ENCODE measurements at regions not wholly inside any gene's neighbourhood (a gene's known extent, or its start where the extent isn't known, plus 50 kb on each side); places are given as distances from the start of the nearest gene placed in this dataset.
A peak's percentile ranks its signal among the peaks of the same experiment; 100 is the strongest.

GRCh38 chr2:204264085-204264553 is 281.2 kb upstream of the PARD3B start:
- Histone ChIP-seq H3K9me3 (ENCODE audit: control insufficient read depth, low read length) (no peaks in the 10 kb centered on the region), H2BK12ac (ENCODE audit: low read length in 2 of 2) (no peak overlapping the region), H3K18ac (ENCODE audit: low read depth in 1 of 2, low read length in 2 of 2) (no peak overlapping the region), H4K91ac (ENCODE audit: low read length) (no peak overlapping the region), H4K8ac (ENCODE audit: low read length) (no peak overlapping the region), H2AK5ac (ENCODE audit: low read length, severe bottlenecking) (no peak overlapping the region), H2BK15ac (ENCODE audit: low read depth, poor library complexity, severe bottlenecking) (no peak overlapping the region), H3K4me2 (ENCODE audit: low read length, poor library complexity, severe bottlenecking) (peak overlapping the region; percentile 25), H3K27me3 (ENCODE audit: control insufficient read depth in 1 of 2, insufficient read depth in 1 of 2, low read length in 2 of 2) (peaks cover 0 to 30% of the 10 kb centered on the region in 2 experiments), H3K36me3 (ENCODE audit: control insufficient read depth in 1 of 2, insufficient read depth in 2 of 2, low read depth in 1 of 2, low read length in 2 of 2) (no peaks in the 10 kb centered on the region), H3K14ac (ENCODE audit: low read length in 2 of 2) (no peak overlapping the region), H3K4me3 (ENCODE audit: insufficient read depth in 1 of 2, low read depth in 1 of 2, low read length in 2 of 2) (no peak overlapping the region), H2BK120ac (ENCODE audit: low read depth, low read length) (no peak overlapping the region), H2BK5ac (ENCODE audit: low read depth, low read length, poor library complexity, severe bottlenecking) (no peak overlapping the region), H3K9ac (ENCODE audit: low read length) (no peak overlapping the region), H3K4me1 (ENCODE audit: control insufficient read depth, insufficient read depth, low read depth, low read length) (peaks cover 4% of the 10 kb centered on the region), H3K4ac (ENCODE audit: low read depth in 1 of 2, low read length in 2 of 2) (no peak overlapping the region), H3K23ac (ENCODE audit: low read length in 2 of 2) (no peak overlapping the region), H3K27ac (ENCODE audit: low read length, poor library complexity, severe bottlenecking) (no peak overlapping the region), H3K79me1 (replicated peaks; ENCODE audit: low read length, poor library complexity, severe bottlenecking) (no peaks in the 10 kb centered on the region), H2AFZ (ENCODE audit: low read depth, low read length) (no peak overlapping the region)
- DNase-seq = no peak
- WGBS = 22% methylated on average over 8 of the region's 16 CpGs

GRCh38 chr2:204264621-204265140 is 280.6 kb upstream of the PARD3B start:
- no peak overlapping the region for H3K4me3 ChIP-seq (ENCODE audit: insufficient read depth in 1 of 2, low read depth in 1 of 2, low read length in 2 of 2)
- peaks cover 4% of the 10 kb centered on the region for H3K4me1 ChIP-seq (ENCODE audit: control insufficient read depth, insufficient read depth, low read depth, low read length)
- no peak overlapping the region for H2AK5ac ChIP-seq (ENCODE audit: low read length, severe bottlenecking)
- H4K8ac ChIP-seq (ENCODE audit: low read length) = no peak overlapping the region
- no peak overlapping the region for H3K9ac ChIP-seq (ENCODE audit: low read length)
- no peaks in the 10 kb centered on the region for H3K79me1 ChIP-seq (replicated peaks; ENCODE audit: low read length, poor library complexity, severe bottlenecking)
- H2BK12ac ChIP-seq (ENCODE audit: low read length in 2 of 2) = no peak overlapping the region
- no peak overlapping the region for H3K23ac ChIP-seq (ENCODE audit: low read length in 2 of 2)
- H2BK5ac ChIP-seq (ENCODE audit: low read depth, low read length, poor library complexity, severe bottlenecking) = no peak overlapping the region
- DNase-seq = no peak
- H3K27ac ChIP-seq (ENCODE audit: low read length, poor library complexity, severe bottlenecking) = no peak overlapping the region
- H2BK15ac ChIP-seq (ENCODE audit: low read depth, poor library complexity, severe bottlenecking) = no peak overlapping the region
- no peak overlapping the region for H2BK120ac ChIP-seq (ENCODE audit: low read depth, low read length)
- WGBS = 71% methylated on average over 5 of the region's 5 CpGs
- peak overlapping the region; percentile 25 for H3K4me2 ChIP-seq (ENCODE audit: low read length, poor library complexity, severe bottlenecking)
- no peak overlapping the region for H3K18ac ChIP-seq (ENCODE audit: low read depth in 1 of 2, low read length in 2 of 2)
- no peak overlapping the region for H4K91ac ChIP-seq (ENCODE audit: low read length)
- H3K9me3 ChIP-seq (ENCODE audit: control insufficient read depth, low read length) = no peaks in the 10 kb centered on the region
- H3K27me3 ChIP-seq (ENCODE audit: control insufficient read depth in 1 of 2, insufficient read depth in 1 of 2, low read length in 2 of 2) = peaks cover 0 to 30% of the 10 kb centered on the region in 2 experiments
- no peak overlapping the region for H2AFZ ChIP-seq (ENCODE audit: low read depth, low read length)
- no peaks in the 10 kb centered on the region for H3K36me3 ChIP-seq (ENCODE audit: control insufficient read depth in 1 of 2, insufficient read depth in 2 of 2, low read depth in 1 of 2, low read length in 2 of 2)
- H3K4ac ChIP-seq (ENCODE audit: low read depth in 1 of 2, low read length in 2 of 2) = no peak overlapping the region
- no peak overlapping the region for H3K14ac ChIP-seq (ENCODE audit: low read length in 2 of 2)

- no peak overlapping the region for H3K9ac ChIP-seq (ENCODE audit: low read length)
- peaks cover 2% of the 10 kb centered on the region for H3K4me1 ChIP-seq (ENCODE audit: control insufficient read depth, insufficient read depth, low read depth, low read length)
- H2BK12ac ChIP-seq (ENCODE audit: low read length in 2 of 2) = no peak overlapping the region
- no peaks in the 10 kb centered on the region for H3K36me3 ChIP-seq (ENCODE audit: control insufficient read depth in 1 of 2, insufficient read depth in 2 of 2, low read depth in 1 of 2, low read length in 2 of 2)
- H3K4me2 ChIP-seq (ENCODE audit: low read length, poor library complexity, severe bottlenecking) = no peak overlapping the region
- H3K9me3 ChIP-seq (ENCODE audit: control insufficient read depth, low read length) = no peaks in the 10 kb centered on the region
- no peak overlapping the region for H3K4me3 ChIP-seq (ENCODE audit: insufficient read depth in 1 of 2, low read depth in 1 of 2, low read length in 2 of 2)
- H3K27ac ChIP-seq (ENCODE audit: low read length, poor library complexity, severe bottlenecking) = no peak overlapping the region
- H3K79me1 ChIP-seq (replicated peaks; ENCODE audit: low read length, poor library complexity, severe bottlenecking) = no peaks in the 10 kb centered on the region
- DNase-seq = no peak
- no peak overlapping the region for H4K91ac ChIP-seq (ENCODE audit: low read length)
- no peak overlapping the region for H3K23ac ChIP-seq (ENCODE audit: low read length in 2 of 2)
- no peak overlapping the region for H2BK120ac ChIP-seq (ENCODE audit: low read depth, low read length)
- peaks cover 0 to 30% of the 10 kb centered on the region in 2 experiments for H3K27me3 ChIP-seq (ENCODE audit: control insufficient read depth in 1 of 2, insufficient read depth in 1 of 2, low read length in 2 of 2)
- no peak overlapping the region for H2AK5ac ChIP-seq (ENCODE audit: low read length, severe bottlenecking)
- WGBS = 90% methylated on average over 7 of the region's 7 CpGs
- no peak overlapping the region for H3K4ac ChIP-seq (ENCODE audit: low read depth in 1 of 2, low read length in 2 of 2)
- no peak overlapping the region for H2AFZ ChIP-seq (ENCODE audit: low read depth, low read length)
- H4K8ac ChIP-seq (ENCODE audit: low read length) = no peak overlapping the region
- no peak overlapping the region for H3K18ac ChIP-seq (ENCODE audit: low read depth in 1 of 2, low read length in 2 of 2)
- H2BK15ac ChIP-seq (ENCODE audit: low read depth, poor library complexity, severe bottlenecking) = no peak overlapping the region
- no peak overlapping the region for H3K14ac ChIP-seq (ENCODE audit: low read length in 2 of 2)
- no peak overlapping the region for H2BK5ac ChIP-seq (ENCODE audit: low read depth, low read length, poor library complexity, severe bottlenecking)
Measured at GRCh38 chr2:204265681-204266181, 279.5 kb upstream of the PARD3B start.

GRCh38 chr2:204268458-204268857 is 276.8 kb upstream of the PARD3B start:
- Histone ChIP-seq H3K23ac (ENCODE audit: low read length in 2 of 2) (no peak overlapping the region), H2AK5ac (ENCODE audit: low read length, severe bottlenecking) (no peak overlapping the region), H2BK15ac (ENCODE audit: low read depth, poor library complexity, severe bottlenecking) (no peak overlapping the region), H3K4me3 (ENCODE audit: insufficient read depth in 1 of 2, low read depth in 1 of 2, low read length in 2 of 2) (no peak overlapping the region), H3K9me3 (ENCODE audit: control insufficient read depth, low read length) (no peaks in the 10 kb centered on the region), H3K79me1 (replicated peaks; ENCODE audit: low read length, poor library complexity, severe bottlenecking) (no peaks in the 10 kb centered on the region), H2BK5ac (ENCODE audit: low read depth, low read length, poor library complexity, severe bottlenecking) (no peak overlapping the region), H3K4me1 (ENCODE audit: control insufficient read depth, insufficient read depth, low read depth, low read length) (peaks cover 2% of the 10 kb centered on the region), H3K9ac (ENCODE audit: low read length) (no peak overlapping the region), H3K18ac (ENCODE audit: low read depth in 1 of 2, low read length in 2 of 2) (no peak overlapping the region), H2BK120ac (ENCODE audit: low read depth, low read length) (no peak overlapping the region), H2BK12ac (ENCODE audit: low read length in 2 of 2) (no peak overlapping the region), H2AFZ (ENCODE audit: low read depth, low read length) (no peak overlapping the region), H3K4me2 (ENCODE audit: low read length, poor library complexity, severe bottlenecking) (no peak overlapping the region), H3K36me3 (ENCODE audit: control insufficient read depth in 1 of 2, insufficient read depth in 2 of 2, low read depth in 1 of 2, low read length in 2 of 2) (no peaks in the 10 kb centered on the region), H4K91ac (ENCODE audit: low read length) (no peak overlapping the region), H3K27ac (ENCODE audit: low read length, poor library complexity, severe bottlenecking) (no peak overlapping the region), H4K8ac (ENCODE audit: low read length) (no peak overlapping the region), H3K14ac (ENCODE audit: low read length in 2 of 2) (no peak overlapping the region), H3K27me3 (ENCODE audit: control insufficient read depth in 1 of 2, insufficient read depth in 1 of 2, low read length in 2 of 2) (peaks cover 0 to 30% of the 10 kb centered on the region in 2 experiments), H3K4ac (ENCODE audit: low read depth in 1 of 2, low read length in 2 of 2) (no peak overlapping the region)
- no peak for DNase-seq
- WGBS = 95% methylated on average over 5 of the region's 5 CpGs

All from mesenchymal stem cell (in vitro differentiated cells and primary cell).